HG02610 (cell line): ENCODE measurements at regions not wholly inside any gene's neighbourhood (a gene's known extent, or its start where the extent isn't known, plus 50 kb on each side); places are given as distances from the start of the nearest gene placed in this dataset.
"Not testable (repeated sequence)": the region's sequence is repeated elsewhere in the genome, so short reads cannot be mapped to it uniquely, and the experiment has no call there.

Experiments
- ATAC-seq: cut with Tn5 transposase; IDR thresholded peaks from one replicate; pipeline ENCODE4 v1.9.1; 2021; ENCODE audit warnings: mild to moderate bottlenecking, moderate library complexity; ENCODE audit not compliant: unreplicated experiment

DNA sequence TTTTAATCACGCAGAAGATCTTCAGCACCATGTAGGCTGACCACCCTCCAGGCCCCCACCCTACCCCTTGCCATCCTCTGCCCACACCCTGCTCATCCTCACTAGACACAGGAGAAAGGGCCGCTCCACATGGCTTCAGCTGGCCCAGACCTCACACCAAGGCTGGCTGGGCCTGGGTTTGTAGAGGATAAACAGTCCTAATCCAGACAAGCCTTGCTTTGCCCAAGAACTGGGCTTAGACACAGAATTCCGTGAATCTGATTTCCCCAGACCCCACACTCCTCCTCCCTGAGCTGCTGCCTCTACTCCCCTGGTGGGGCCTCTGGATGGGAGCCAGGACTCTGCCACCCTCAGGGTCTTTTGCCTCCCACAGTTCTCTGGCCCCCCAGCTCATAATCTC, 185.3 kb downstream of the CYP26B1 start:
- no peak for ATAC-seq

DNA sequence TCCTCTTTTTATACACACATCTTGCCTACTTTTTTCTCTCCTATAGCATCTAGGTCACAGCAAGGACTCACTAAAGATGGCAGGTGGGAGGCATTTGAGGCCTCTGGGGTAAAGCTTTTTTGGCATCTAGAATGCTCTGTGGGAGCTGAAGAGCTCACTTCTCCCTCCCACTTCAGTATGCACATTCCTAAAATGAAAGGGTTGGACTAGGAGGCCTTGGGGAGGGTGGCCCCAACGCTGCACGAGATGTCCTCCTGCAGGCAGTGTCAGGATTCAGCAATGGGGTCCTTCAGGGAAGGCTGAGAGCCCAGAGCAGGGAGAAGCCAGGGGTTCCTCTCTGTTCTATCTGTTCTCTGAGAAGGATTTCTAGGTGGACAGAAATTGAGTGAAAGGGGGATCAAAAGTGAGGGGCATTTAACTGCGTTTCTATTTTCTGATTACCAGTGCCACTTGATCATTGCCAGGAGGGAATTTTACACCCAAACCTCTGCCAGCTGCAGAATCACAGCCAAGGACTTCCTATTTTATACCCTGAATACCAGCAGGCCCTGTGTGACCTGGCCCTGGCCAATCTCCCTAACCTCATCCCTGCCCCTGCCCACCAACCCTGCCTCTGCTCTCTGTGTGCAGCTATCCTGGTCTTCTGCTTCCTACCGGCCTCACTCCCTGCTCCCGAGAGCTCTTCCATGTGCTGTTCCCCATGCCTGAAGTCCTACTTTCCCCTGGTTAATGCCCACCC, 186.2 kb downstream of the CYP26B1 start:
- ATAC-seq: no peak

DNA sequence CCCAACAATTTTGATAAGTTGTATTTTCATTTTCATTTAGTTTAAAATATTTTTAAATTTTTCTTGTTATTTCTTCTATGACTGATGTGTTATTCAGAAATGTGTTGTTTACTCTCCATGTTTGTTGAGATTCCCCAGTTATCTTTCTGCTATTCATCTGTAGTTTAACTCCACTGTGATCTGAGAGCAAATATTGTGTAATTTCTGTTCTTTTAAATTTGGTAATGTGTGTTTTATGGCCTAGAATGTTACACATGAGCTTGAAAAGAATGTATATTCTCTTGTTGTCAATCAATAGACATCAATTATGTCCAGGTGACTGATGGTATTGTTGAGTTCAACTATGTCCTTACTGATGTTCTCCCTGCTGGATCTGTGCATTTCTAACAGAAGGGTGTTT, 188.2 kb downstream of the CYP26B1 start:
- ATAC-seq: no peak

DNA sequence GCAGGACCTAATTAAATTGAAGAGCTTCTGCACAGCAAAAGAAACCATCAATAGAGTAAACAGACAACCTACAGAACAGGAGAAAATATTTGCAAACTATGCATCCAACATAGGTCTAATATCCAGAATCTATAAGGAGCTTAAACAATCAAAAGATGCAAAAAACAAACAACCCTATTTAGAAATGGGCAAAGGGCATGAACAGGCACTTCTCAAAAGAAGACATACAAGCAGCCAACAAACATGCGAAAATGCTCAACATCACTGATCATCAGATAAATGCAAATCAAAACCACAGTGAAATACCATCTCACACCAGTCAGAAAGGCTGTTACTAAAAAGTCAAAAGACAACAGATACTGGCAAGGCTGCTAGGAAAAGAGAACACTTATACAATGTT, 189.2 kb downstream of the CYP26B1 start:
- not testable (repeated sequence) for ATAC-seq

DNA sequence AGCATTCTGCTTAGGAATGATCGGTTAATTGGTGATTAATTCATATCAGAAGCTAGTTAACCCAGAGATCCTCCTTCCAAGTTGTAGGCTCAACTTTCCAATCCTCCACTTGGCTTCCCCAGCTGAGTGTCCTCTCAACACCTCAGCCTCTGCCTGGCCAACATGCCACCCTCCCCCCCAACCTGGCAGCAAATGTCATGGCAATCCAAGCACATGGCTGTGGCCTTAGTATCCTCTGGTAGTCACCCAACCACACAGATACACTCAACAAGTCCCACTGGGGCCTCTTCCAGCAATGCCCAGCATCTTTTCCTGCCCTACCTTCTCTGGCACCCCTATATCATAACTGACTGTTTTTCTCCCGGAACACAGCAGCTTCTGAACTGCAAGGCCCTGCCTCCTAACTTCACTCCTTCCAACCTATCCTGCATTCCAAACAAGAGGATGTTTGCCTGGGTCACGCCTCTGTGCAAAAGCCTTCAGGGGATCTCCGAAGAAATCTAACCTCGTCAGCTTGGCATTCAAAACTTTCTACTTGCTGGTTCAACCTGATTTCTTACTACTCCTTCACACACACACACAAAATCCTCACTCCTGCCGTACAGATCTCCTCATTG, 195.0 kb downstream of the CYP26B1 start:
- no peak for ATAC-seq

DNA sequence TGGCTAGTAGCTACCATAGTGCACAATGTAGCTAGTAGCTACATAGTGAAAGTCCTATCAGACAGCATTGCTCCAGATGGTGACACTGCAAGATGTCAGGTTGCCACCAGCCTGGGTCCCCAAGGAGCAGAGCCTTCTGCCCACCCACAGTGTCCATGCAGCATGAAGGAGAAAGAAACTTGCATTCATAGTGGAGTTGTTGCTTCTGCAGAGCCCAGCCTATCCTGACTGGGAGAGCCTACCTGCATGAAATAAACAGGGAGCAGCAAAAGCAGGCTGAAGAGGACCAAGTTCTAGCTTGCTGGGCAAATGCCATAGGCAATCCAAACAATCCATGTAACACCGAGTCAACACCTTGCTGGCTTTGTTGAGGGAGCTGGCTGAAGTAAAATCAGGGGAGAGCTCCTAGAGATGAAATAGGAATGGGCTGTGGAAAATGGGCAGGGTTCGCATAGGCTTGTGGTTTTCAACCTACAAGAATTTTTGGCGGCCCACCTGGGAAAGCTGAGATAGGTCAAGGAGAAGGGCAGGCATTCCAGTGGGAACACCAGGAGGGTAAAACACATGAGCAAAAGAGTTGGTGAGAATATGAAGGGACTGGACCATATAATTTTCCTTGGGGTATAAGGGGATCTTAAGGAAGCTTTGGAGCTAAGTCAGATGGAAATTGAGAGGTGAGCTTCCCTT, 195.8 kb downstream of the CYP26B1 start:
- no peak for ATAC-seq

DNA sequence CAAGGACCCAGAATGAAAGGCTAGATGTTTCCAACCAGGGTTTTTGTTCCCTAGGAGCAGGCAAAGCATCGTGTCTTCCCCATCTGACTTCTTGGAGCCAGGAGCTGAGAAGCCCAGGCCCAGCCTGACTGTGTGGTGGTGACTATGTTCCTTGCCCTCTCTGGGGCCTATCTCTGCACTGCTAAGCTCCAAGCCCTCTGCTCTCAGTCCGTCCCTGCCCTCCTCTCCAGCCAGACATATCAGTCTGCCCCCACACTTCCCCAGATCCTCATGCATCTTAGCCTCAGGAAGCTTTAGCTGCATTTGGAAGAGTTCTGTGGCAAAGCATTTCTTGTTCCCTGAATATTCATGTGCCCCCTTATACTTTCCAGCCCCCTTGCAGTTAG, 196.6 kb downstream of the CYP26B1 start:
- no peak for ATAC-seq

DNA sequence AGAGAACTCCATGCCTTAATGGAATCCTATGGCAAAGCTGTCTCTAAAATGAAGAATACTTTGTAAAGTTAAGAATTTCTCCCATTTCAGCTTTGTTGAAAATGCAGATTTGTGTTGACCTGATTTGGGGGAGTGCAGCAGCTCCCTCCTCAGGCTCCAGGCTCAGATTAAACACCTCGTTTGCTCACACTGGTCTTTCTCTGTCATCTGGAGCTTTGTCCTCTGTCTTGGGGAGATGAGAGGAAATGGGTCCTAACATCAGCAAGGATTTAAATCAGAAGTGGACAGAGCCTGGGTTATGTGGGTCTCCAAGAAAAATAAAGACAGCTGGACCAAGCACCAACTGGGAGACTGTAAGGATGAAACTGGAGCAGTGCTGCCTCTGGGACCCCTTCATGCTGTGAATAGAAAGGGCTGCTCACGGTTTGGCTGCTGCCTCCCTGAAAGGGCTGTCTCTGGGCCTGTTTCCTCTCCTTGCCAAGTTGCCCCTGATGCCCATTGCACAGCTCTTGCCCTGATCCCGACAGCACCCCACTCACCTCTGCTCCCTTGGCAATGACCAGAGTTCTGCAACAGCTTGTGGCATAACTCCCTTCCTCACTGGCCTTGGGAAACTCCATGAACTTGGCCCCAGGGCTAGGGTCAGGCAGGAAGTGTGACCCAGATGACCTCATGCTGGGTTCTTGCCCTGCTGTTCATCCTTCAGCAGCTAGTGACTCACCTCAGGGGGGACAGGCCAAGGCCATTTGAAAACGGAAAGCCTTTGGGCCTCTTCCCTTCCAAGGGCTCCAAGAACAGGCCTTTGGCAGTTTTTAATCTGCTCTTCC, 197.2 kb downstream of the CYP26B1 start:
- no peak for ATAC-seq

DNA sequence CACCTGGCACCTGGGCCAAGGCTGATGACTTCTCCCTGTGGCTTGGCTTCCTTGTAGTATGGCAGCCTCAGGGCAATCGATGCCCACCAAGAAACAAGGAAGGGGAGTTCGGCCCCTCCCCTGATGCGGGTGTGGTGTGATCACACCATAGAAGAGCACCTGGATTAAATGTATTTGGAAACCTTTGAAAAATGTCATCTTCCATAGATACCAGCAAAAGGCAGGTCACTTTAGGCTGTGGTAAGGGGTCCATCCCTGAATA, 198.2 kb downstream of the CYP26B1 start:
- no peak for ATAC-seq

DNA sequence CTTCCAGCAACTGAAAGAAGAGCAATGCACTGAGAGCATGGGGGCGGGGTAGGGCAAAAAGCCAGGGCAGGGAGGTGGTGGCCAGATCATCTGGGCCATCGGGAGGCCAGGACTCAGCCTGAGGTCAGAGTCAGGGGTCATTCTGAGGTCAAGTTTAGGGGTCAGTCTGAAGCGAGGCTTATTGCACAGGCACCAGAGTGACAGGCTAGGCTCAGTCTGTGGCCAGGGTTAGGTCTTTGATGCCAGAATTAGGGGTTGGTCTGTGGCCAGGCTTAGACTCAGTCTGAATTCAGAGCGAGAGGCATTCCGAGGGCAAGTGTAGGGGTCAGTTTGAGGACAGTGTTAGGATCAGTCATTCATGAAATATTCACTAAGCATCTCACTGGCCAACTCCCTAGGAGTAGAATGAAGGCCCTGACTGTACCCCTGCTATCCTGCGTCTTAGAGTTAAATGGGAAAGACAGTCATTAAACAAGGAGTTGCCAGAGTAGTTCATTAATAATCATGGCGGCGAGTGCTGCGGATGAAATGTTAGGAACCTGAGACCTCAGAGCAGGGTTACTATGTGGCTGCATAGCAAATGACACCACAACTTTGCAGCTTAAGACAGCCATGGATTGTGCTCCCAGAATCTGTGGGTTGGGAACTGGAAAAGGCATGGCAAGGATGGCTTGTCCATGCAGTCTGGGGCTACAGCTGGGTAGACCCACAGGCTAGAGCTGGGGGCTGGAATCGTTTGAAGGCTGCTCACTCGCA, 198.7 kb downstream of the CYP26B1 start:
- no peak for ATAC-seq

DNA sequence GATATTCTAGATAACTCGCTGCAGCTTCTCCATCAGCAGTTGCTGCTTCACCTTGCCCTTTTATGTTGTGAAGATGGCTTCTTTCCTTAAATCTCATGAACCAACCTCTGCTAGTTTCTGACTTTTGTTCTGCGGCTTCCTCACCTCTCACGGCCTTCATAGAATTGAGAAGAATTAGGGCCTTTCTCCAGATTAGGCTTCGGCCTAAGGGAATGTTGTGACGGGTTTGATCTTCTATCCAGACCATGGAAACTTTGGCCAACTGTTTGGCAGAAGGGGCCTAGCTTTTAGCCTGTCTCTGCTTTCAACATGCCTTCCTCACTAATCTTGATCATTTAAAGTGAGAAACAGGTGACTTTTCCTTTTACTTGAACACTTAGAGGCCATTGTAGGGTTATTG, 199.9 kb downstream of the CYP26B1 start:
- no peak for ATAC-seq

DNA sequence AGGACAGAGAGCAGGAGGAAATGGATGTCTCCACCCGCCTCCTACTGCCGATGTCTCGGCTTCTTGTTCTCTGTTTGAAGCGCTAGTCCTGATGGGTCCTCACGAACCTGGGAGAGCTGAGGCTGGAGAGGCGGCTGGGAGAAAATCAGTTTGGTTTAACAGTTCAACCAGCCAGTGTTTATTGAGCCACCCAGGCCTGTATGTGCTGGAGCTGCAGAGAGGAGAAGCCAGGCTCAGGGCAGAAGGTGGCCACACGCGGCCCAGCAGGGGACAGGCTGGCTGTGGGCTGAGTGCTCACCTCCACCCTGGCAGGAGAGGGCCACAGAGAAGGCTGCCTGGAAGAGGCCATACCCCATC, 202.1 kb downstream of the CYP26B1 start:
- no peak for ATAC-seq

DNA sequence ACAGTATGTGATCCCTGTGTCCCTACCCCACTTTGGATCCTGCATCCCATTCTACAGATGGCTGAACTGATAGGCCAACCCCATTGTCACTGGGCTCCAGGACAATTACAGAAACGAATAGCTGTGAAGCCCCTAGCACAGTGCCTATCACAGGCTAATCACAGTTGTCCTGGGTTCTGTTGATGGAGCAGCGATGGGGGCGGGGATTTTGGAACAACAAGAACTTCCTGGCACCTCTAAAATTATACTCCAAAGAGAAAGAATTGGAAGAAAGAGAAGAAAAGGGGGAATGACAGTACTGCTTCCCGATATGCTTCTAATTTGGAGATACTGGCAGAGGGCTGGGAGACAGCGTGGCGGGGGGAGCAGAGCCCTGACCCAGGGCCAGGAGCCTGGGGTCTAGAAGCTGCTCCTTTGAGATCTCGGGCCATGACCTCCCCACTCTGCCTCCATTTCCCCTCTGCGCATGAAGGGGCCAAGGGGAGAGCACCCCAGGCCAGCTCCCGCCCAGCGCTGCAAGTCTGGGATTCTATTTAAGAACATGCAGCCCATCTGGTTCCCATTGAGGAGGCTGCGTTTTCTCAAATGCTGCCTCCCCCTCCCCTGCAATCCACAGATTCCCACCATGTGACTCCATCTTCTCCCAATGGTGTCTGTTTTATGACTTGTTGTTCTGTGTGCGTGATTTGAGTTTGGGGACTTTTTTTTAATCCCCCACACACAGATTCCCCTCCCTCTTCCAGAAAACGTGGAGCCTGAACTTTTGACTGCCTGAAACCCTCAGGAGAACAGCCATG, 202.7 kb downstream of the CYP26B1 start:
- no peak for ATAC-seq

DNA sequence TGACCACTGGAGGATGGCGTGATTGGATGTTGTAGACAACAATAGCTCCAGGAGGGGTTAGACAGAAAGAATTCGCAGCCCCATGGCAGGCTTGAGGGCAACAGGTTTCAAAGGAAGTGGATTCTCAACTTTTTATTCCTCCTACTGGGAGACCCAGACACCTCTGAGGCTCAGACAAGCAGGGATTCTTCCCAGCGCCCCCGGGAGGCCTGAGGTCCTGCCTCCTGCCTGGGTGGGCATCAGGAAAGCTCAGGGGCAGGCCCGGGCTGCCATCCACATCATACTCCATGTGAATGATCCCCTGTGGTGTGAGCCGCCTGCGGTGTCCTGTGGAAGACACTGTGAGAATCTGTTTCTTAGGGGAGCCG, 203.5 kb downstream of the CYP26B1 start:
- ATAC-seq: no peak

DNA sequence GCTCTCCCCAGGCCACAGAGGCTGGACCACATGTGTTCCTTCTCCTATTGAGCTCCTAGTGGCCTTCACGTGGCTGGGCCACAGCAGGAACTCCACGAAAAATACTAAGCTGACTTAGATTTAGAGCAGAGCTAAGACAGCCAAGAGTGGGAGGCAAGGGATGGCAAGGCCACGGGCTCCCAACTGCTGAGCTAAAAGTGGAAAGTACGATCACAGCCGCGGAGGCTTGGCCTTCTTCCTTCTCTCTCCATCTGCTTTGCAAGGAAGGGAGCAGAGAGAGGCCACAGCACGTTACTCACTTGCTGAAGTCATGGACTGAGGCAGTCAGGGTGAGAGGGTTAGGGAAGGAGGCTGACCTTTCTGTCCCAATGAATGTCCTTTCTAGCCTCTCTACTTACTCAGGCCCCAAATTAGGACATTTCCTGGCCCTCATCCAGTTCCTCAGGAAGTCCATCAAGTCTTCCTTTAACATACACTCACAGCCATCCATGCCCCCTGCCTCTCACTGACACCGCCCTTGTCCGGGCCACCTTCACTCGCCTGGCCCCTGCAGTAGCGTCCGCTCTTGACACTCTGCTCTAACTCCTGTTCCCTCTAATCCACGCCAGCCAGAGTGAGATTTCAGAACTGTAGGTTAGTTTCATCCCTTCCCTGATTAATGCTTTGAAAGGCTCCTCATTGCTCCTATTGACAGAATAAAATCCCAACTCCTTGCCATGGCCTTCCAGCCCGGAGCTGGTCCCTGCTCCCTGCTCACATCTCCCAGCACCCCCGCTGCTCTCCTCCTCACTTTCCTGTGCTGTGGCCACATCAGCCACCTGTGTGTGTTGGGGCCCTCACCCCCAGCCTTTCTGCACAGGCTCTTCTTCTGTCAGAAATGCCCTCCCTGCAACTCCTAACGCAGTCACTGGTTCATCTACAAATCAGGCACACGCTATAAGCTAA, 204.2 kb downstream of the CYP26B1 start:
- no peak for ATAC-seq

DNA sequence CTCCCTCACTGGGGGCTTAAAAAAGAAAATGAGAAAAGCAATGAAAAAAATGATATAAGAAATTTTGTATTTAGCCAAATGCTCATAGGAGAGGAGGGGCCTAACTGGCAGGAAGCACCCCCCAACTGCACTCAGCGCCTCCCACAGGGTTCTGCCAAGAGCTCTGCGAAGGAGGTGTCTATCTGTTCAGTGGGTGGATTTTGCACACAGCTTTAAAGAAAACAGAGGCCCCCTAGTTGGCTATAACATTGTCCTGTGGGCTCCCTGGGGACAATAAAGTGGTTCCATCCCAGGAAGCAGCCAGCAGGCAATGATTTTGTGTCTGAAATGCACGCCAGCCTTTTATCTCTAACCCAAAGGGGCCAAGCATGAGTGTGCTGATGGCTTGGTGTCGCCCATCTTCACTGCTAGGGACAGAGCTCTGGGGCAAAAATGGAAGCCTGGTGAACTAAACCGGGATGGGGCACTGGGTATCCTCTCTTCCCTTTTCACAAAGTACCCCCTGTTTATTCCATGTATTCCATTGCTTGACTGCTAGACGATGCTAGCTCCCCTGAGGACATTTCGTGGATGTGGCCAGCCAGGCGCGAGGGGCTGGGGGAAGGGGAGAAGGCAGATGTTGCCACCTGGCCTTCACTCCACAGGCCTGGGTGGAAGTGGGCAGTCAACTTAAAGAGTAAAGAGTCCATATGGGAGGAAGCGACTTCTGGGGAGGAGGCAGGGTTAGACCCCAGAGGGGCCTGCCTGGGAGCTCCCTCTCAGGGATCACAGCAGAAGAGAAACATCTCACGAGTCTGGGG, 205.7 kb downstream of the CYP26B1 start:
- ATAC-seq: no peak

DNA sequence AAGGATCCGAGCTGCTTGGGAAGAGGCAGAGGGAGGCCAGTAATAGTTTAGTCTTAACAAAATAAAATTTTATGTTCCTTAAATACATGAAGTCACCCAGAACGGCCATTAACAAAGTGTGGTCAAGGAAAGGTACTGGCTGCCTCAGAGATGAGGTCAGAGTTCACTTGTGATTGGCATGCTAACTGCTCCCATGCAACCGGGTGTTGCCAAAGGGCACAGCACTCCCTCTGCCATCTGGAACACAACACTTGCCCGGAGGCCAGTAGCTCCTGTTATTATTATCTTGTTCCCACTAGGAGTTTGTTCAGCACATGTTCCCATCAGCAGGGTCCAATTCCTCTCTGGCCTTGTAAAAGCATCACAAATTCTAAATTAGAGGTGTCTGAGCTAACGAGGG, 207.0 kb downstream of the CYP26B1 start:
- ATAC-seq: no peak
